NCI-H1105 treated with DMSO at 0.1 percent for 48 hours (cell line): ENCODE measurements at regions not wholly inside any gene's neighbourhood (a gene's known extent, or its start where the extent isn't known, plus 50 kb on each side); places are given as distances from the start of the nearest gene placed in this dataset.

Experiments
- DNase-seq: peaks from one replicate; lab custom pipeline; 2025; lab: John Stamatoyannopoulos, UW

- no peak for DNase-seq
These were observed 97.7 kb downstream of the CD47 start for GRCh38 chr3:107992976-107993684.

DNA sequence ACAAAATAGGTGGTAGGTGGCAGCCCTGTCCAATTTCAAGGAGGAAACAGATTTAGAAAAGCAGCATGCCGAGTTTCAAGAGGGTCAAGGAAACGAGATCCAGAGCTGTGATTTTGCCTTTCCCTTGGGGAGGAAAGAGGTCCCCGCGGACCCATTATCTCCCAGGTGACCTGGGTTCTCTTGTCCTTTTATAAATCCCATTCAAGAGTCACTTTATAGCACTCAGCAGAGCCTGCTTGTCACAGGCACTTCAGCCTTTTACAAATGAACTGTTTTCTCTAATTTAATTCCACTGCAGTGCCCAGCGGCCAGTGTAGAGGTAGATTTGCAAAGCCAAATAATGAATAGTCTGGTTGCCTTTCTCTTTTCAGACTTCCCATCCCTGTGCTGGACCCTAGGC, 99.9 kb downstream of the CD47 start:
- DNase-seq: no peak

- no peak for DNase-seq
These were observed 100.4 kb downstream of the CD47 start for GRCh38 chr3:107990433-107990832.

DNA sequence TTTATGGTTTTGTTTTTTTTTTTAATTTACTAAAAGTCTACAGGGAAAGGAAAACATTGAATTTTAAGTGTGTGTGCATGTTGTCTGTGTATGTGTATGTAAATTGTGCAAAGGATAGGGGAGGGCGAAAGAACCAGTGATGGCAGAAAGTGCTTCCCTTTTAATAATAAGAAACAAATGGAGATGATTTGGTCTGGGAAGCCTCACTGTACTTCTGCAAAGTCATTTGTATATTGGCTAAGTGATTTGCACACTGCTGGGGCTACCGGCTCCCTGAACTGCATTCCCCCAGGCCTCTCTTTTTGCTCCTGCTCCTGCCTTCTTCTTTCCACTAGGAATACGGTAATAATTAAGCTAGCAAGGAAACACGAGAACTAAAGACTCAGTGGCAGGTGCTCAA, 101.2 kb downstream of the CD47 start:
- DNase-seq: no peak

- DNase-seq: no peak
These were observed 102.2 kb downstream of the CD47 start for GRCh38 chr3:107988460-107989175.

DNA sequence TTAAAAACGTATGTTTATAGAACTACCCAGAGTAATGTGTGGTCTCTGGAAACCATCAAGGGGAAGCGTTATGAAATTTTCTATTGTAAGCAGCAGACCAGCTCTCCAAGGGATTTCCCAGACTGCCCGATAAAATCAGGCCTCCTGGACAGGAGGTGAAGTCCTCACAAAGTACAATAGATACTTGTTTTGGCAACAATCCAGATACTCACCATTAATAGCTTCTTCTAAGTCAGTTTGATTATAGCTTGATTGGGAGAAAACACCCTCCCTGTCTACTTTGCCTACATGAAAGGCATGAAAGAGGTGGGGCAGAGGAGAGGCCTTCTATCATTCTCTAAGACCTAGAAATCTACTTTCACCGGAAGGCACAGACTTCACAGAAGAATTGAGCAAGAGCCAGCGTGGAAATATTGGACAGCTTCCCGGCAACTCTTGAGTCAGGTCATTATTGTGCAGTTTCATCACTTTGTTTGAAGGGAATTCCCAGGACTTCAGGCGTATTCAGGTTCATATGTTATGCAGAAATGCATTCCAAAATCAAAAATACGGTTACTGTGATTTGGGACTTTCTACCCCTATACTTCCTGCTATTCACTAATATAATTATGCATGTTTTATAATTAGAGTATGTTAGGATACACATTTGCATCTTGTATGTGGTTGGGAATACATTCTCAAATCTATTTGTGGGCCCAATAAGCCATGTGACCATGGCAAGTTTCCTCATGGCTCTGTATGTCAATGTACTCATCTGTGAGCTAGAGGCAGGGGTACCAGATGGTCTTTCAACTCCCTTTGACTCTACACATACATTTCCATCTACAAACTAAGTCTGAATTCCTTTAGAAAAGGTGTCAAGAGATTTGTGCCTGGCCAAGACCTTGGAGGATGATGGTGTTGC, 103.5 kb downstream of the CD47 start:
- DNase-seq: peak; percentile 34

DNA sequence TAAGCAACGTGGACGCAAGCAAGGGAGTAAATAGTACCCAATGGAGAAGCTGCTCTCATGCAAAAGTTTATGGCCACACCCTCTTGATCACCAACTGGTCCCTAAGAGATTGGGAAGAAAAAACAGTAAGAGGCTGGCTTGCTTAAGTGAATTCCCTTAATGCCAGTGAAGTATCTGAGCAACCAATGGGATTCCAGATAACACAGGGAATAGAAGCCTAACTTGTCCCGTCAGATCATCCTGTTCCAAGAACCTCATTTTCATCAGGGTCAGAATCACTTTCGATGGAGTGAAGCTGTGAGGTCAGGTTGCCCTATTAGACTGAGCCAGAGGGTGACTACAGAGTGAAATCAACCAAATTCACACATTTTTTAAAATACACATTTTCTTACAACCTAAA, 104.3 kb downstream of the CD47 start:
- no peak for DNase-seq

GRCh38 chr3:107985496-107985895, 105.3 kb downstream of the CD47 start:
- DNase-seq: no peak

DNA sequence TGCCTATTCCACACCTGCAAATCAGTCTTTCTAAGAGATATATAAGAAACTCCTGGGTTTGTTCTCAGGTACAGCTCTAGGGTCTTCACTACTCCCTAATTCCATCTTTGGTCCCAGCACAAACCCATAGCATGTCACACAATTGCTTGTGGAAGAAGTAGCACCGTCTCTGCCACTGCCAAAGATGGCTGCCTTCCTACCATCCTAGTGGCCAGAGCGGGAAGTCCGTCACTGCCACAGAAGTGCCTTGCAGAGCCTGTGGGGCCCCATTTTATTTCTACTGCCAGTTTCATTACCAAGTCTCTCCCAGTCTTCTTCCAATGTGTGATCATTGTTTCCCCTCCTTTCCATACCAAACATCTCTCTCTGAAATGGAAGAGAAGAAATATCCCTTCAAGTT, 107.6 kb downstream of the CD47 start:
- DNase-seq: no peak

GRCh38 chr3:107982165-107982564, 108.7 kb downstream of the CD47 start:
- DNase-seq: no peak

DNA sequence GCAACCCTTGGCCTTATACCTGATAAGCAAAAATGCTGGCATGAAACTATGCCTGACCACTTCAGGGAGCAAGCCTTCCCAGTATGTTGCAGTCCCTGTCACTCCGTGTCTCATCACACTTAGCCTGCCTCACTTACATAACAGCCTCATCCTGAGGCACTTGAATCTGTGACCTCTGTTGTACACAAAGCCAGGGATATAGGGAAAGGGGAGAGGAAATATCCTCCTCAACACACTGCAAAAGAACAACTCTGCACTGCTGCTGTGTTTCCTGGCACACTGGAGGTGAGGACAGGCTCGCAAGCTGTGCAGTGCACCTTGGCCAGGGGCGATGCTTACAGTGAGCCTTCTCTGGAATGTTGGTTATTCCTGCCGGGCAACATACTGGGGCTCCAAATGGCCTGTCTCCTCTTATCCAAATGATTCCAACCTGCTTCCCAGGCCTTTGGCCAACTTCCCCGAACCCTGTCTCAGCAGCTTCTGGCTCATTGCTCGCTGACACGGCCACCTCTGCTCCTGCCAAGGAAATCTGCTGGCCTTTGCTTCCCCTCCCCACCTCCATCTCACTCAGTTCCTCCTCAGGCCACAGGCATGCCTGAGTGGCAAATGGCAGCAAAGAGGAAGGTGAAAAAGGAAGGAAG, 109.2 kb downstream of the CD47 start:
- no peak for DNase-seq

GRCh38 chr3:107979538-107979937, 111.3 kb downstream of the CD47 start:
- no peak for DNase-seq

DNA sequence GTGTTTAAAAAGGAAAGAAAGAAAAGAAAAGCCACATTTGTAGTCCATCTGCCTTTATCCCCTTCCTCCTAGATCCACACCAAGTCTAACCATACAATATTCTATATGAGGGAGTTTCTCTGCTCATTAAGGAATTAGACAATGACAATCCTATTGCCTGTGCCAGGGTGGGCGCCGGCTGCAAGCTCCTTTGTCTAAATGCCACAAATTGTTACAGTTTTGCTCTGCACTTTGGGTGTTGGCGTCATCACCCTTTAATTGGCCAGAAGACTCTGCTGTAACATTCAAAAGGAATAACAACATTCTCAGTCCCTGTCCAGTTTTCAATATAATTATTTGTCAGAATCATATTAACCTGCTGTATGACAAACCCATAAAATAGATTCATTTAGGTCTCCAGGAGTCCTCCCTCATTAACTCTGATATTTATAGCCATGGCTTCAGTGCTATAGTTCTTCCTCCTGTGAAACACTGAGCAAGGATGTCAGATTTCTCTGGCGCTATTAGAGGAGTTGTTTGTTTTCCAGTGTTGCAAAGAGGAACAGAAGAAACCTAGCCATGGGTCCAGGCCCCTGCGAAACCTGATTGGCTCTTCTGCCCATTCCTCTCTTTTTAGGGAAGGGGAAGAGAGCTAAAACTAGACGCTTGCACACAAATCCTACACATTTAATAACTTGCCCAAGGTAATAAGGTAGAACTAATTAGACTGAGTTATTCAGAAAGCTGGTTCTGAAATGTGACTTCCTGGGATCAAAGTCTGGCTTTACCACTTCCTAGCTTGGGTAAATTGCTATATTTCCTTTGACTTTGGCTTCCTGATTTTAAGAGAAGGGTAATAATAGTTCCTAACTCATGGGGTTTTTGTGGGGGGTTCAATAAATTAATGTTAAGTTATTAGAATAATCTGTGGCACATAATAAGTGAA, 112.4 kb downstream of the CD47 start:
- DNase-seq: no peak

DNA sequence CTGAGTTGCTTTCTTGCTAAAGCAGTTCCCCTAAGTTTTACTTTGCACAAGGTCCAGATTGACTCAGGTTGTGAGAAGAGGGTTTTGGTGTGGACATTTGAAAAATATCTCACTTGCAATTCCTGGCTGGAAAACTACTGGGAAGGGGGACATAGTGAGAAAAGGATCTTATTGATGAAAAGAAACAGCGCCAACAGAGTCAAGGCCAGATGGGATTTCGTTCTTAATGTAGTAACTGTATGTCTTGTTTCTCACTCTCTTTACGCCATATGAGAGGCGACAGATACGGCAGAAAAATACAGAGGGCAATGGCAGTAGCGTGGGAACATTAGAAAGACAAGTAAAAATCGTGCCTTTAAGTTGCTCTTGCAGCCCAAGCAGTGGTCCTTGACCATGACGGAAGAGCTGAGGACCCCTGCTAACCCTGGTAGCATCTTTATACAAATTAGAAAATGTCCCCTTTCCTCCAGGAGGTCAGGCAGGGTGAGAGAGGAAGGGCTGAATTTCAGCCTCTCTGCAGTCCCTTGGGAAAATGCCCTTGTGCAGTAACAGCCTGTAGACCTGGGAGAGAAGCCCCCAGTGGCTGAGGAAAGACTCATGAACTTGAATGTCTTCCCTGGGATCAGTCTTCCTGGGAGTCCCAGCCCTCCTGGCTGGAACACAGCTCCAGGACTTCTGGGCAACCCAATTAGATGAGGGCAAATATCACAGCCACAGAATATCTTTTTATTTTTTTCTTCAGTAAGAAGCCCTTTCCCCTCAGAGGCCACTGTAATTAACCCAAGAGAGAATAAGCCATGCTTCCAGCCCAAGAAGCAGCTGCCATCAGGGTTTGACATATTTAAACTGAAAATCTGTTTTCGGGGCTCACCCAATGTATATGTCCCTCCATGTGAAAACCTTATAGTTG, 113.4 kb downstream of the CD47 start:
- DNase-seq: no peak

DNA sequence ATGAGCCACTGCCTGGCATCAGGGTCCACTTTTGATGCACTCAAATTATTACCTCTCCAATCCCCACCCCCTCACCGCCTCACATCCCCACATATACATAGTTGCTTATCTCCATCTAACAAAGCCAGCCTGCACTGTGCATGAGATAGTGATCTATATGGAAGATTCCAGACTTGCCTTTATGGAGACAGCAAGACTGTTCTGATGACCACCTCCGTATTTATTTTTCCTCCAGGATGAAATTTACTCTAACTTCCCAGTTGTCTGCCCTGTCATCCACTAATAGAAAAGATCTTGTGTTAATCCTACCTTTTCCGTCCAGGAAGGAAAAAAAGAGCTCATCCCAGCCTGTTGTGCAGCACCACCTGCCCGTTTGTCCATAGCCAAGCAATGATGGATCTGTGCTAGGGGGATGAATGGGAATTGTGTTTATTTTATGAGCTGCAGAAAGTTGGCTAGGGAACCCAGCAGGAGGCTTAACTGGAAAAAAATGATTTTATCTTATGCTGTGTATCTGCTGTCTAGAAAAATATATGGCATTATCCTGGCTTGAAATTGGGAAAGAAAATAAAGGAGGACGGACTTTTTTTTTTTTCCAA, 114.5 kb downstream of the CD47 start:
- no peak for DNase-seq

- no peak for DNase-seq
These were observed 115.2 kb downstream of the CD47 start for GRCh38 chr3:107975529-107976201.

DNA sequence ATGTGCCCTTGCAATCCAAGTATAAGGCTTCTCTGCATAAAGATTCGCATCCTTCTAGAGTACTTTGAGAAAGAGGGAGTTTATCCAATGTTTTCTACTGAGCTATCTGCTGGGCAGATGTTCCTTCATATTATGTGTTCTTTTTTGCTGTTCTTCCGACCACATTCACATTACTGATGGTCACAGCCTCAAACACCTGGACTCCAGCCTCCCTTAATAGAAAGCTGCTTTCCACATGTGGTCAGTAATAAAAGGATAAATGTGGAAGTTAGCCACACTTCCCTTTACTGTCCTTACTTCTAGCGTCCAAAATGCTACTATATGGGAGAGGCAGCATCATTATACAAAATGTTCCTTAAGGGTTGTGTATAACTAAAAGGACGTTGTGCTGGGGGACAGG, 116.9 kb downstream of the CD47 start:
- DNase-seq: no peak

- DNase-seq: no peak
These were observed 117.7 kb downstream of the CD47 start for GRCh38 chr3:107973152-107973551.

- DNase-seq: no peak
These were observed 119.7 kb downstream of the CD47 start for GRCh38 chr3:107970993-107971580.
